IMR-90 (cell line): ENCODE measurements at regions not wholly inside any gene's neighbourhood (a gene's known extent, or its start where the extent isn't known, plus 50 kb on each side); places are given as distances from the start of the nearest gene placed in this dataset.

Experiments
- ATAC-seq: fragments of 200-7000 bp; cut with Tn5 transposase; 2 replicates; pipeline ENCODE4 v1.9.1; 2020; ENCODE audit warnings: low read depth, mild to moderate bottlenecking, moderate library complexity
- BruUV-seq: library from RNA; stranded (reverse); fragments of 400-500 nt; replicated peaks from 2 replicates; lab custom pipeline; 2021; lab: Mats Ljungman, UMichigan
- CTCF ChIA-PET: fragments of 300-600 bp; formaldehyde crosslinking; extraction: SDS; loops from one replicate; lab custom pipeline; 2021; ENCODE audit warnings: antibody characterized with exemption; lab: Yijun Ruan, JAX
- POLR2A ChIA-PET: fragments of 300-600 bp; sonication (Branson Sonifier 250); formaldehyde crosslinking; loops from one replicate; lab custom pipeline; 2022; ENCODE audit warnings: antibody characterized with exemption; ENCODE audit not compliant: unreplicated experiment; lab: Charles Lee
- DNase-seq: peaks from one replicate; pipeline ENCODE4 v3.0.0; 2013
- H2AFZ ChIP-seq: replicated peaks from 2 replicates; pipeline ENCODE3; 2013; ENCODE audit warnings: low read length, mild to moderate bottlenecking; ENCODE audit not compliant: poor library complexity
- H2AK5ac ChIP-seq: 2 replicates; pipeline ENCODE4 v1.6.1; 2013; ENCODE audit warnings: low read depth, low read length, inconsistent platforms
- H2AK9ac ChIP-seq: replicated peaks from 2 replicates; pipeline ENCODE3; 2013; ENCODE audit warnings: mild to moderate bottlenecking, low read depth, low read length, moderate library complexity; ENCODE audit not compliant: poor library complexity
- H2BK120ac ChIP-seq: 2 replicates; pipeline ENCODE4 v1.6.1; 2013; ENCODE audit warnings: low read depth, low read length, inconsistent platforms
- H2BK15ac ChIP-seq: 3 replicates; pipeline ENCODE4 v1.6.1; 2013; ENCODE audit warnings: low read depth, low read length, inconsistent platforms
- H2BK20ac ChIP-seq: 2 replicates; pipeline ENCODE4 v1.6.1; 2013; ENCODE audit warnings: low read depth, mild to moderate bottlenecking, inconsistent platforms, low read length, moderate library complexity
- H2BK5ac ChIP-seq: 2 replicates; pipeline ENCODE4 v1.6.1; 2013; ENCODE audit warnings: mild to moderate bottlenecking, low read depth, low read length, inconsistent platforms; ENCODE audit not compliant: poor library complexity, severe bottlenecking
- H3K14ac ChIP-seq: replicated peaks from 2 replicates; pipeline ENCODE4 v1.6.1; 2013; ENCODE audit warnings: low read depth, low read length, inconsistent platforms
- H3K18ac ChIP-seq: 2 replicates; pipeline ENCODE4 v1.6.1; 2013; ENCODE audit warnings: low read depth, low read length, control low read depth
- H3K23ac ChIP-seq: 2 replicates; pipeline ENCODE4 v1.6.1; 2013; ENCODE audit warnings: low read depth, low read length, inconsistent platforms
- H3K27ac ChIP-seq: 2 replicates; pipeline ENCODE4 v1.5.1; 2013; ENCODE audit warnings: mild to moderate bottlenecking, control low read depth, low read length; ENCODE audit not compliant: insufficient read depth
- H3K27me3 ChIP-seq: 2 replicates; pipeline ENCODE4 v1.6.1; 2013; ENCODE audit warnings: low read length; ENCODE audit not compliant: control insufficient read depth, insufficient read depth
- H3K36me3 ChIP-seq: 2 replicates; pipeline ENCODE4 v1.6.1; 2013; ENCODE audit warnings: low read length, mixed read lengths; ENCODE audit not compliant: control insufficient read depth, insufficient read depth
- H3K4ac ChIP-seq: 2 replicates; pipeline ENCODE4 v1.6.1; 2013; ENCODE audit warnings: low read depth, low read length, inconsistent platforms
- H3K4me1 ChIP-seq: 2 replicates; pipeline ENCODE4 v1.6.1; 2013; ENCODE audit warnings: low read length, mixed read lengths; ENCODE audit not compliant: control insufficient read depth, insufficient read depth
- H3K4me2 ChIP-seq: 2 replicates; pipeline ENCODE4 v1.6.1; 2013; ENCODE audit warnings: low read depth, mild to moderate bottlenecking, control low read depth, low read length, moderate library complexity
- H3K4me3 ChIP-seq: 2 replicates; pipeline ENCODE4 v1.5.1; 2013; ENCODE audit warnings: low read depth, mild to moderate bottlenecking, control low read depth, low read length, moderate library complexity; ENCODE audit not compliant: insufficient read depth
- H3K56ac ChIP-seq: 2 replicates; pipeline ENCODE4 v1.6.1; 2013; ENCODE audit warnings: low read length, inconsistent platforms; ENCODE audit not compliant: insufficient read depth; ENCODE audit errors: extremely low read depth
- H3K79me1 ChIP-seq, 2 experiments: 2 replicates each; pipeline ENCODE4 v1.6.1; 2013; ENCODE audit warnings: low read length in 2 of 2, inconsistent platforms in 1 of 2, low read depth in 1 of 2
- H3K9ac ChIP-seq: 2 replicates; pipeline ENCODE4 v1.6.1; 2013; ENCODE audit warnings: low read depth, low read length, control low read depth
- H3K9me1 ChIP-seq: 2 replicates; pipeline ENCODE4 v1.6.1; 2013; ENCODE audit warnings: low read length, inconsistent platforms; ENCODE audit not compliant: insufficient read depth
- H3K9me3 ChIP-seq: 2 replicates; pipeline ENCODE4 v1.6.1; 2013; ENCODE audit warnings: low read length; ENCODE audit not compliant: control insufficient read depth, insufficient read depth
- H4K20me1 ChIP-seq: 2 replicates; pipeline ENCODE4 v1.6.1; 2013; ENCODE audit warnings: low read length, inconsistent platforms; ENCODE audit not compliant: insufficient read depth
- H4K5ac ChIP-seq: 2 replicates; pipeline ENCODE4 v1.6.1; 2013; ENCODE audit warnings: mild to moderate bottlenecking, low read depth, low read length, control low read depth
- H4K8ac ChIP-seq, 2 experiments: 2 replicates each; pipeline ENCODE4 v1.6.1; 2013; ENCODE audit warnings: low read depth in 2 of 2, low read length in 2 of 2, control low read depth in 1 of 2, inconsistent platforms in 1 of 2
- H4K91ac ChIP-seq: 2 replicates; pipeline ENCODE4 v1.6.1; 2013; ENCODE audit warnings: low read depth, low read length, inconsistent platforms; ENCODE audit not compliant: insufficient read depth
- FOS ChIP-seq: fragments of 150-350 bp; IDR thresholded peaks from 2 replicates; pipeline ENCODE4 v1.6.1; 2016; ENCODE audit warnings: low read depth, low read length
- NFE2L2 ChIP-seq: fragments of 150-350 bp; IDR thresholded peaks from 2 replicates; pipeline ENCODE4 v1.6.1; 2016; ENCODE audit warnings: low read depth, mild to moderate bottlenecking, low read length
- RFX5 ChIP-seq: IDR thresholded peaks from 2 replicates; pipeline ENCODE4 v1.8.0; 2012; ENCODE audit warnings: low read depth, mild to moderate bottlenecking, low read length, moderate library complexity
- USF2 ChIP-seq: fragments of 150-350 bp; IDR thresholded peaks from 2 replicates; pipeline ENCODE4 v1.6.1; 2017; ENCODE audit warnings: mild to moderate bottlenecking, antibody characterized with exemption, low read length, low read depth
- WGBS, 2 experiments: methylation state at CpG; one replicate each; pipeline versions ENCODE4 v1.1.5 to v1.1.7; 2013; ENCODE audit warnings: missing lambda C conversion rate in 2 of 2; ENCODE audit not compliant: insufficient read length in 1 of 2; ENCODE audit errors: extremely low coverage in 2 of 2; 5-methylcytosine and 5-hydroxymethylcytosine counted together
- dilution Hi-C: fragments of 300-500 bp; cut with HindIII; formaldehyde crosslinking; loops from one replicate; pipeline ENCODE4 v1.14.3; 2018; ENCODE audit warnings: low sequenced_read_pairs; ENCODE audit not compliant: unreplicated experiment
- in situ Hi-C: fragments of 300-500 bp; cut with MboI; formaldehyde crosslinking; loops from 3 replicates; pipeline ENCODE4 v1.14.3; 2019; ENCODE audit warnings: low sequenced_read_pairs, inconsistent platforms, mixed read lengths
- intact Hi-C: fragments of 100-400 bp; cut with micrococcal nuclease; formaldehyde crosslinking; loops from 2 replicates; pipeline ENCODE4 v1.10.0; 2022

GRCh38 chrX:114047558-114047957, 536.3 kb upstream of the HTR2C start:
- intact Hi-C loops (no loop called here), dilution Hi-C loops (no loop called here), in situ Hi-C loops (no loop called here)
- Histone ChIP-seq H2AFZ (no peak overlapping the region), H3K27me3 (no peaks in the 10 kb centered on the region), H3K4me3 (no peak overlapping the region), H3K4me2 (no peak overlapping the region), H4K91ac (no peak overlapping the region), H3K56ac (no peak overlapping the region), H3K27ac (no peak overlapping the region), H4K8ac (no peak overlapping the region), H2BK120ac (no peak overlapping the region), H4K5ac (no peak overlapping the region), H3K4me1 (no peaks in the 10 kb centered on the region), H2BK20ac (no peak overlapping the region), H2AK9ac (no peak overlapping the region), H3K9ac (no peak overlapping the region), H3K36me3 (no peaks in the 10 kb centered on the region), H3K14ac (no peak overlapping the region), H3K9me3 (peaks cover 2% of the 10 kb centered on the region; the same call in 1 of the 2 replicates), H3K9me1 (no peaks in the 10 kb centered on the region), H2BK15ac (no peak overlapping the region), H3K79me1 (no peaks in the 10 kb centered on the region), H2AK5ac (no peak overlapping the region), H2BK5ac (no peak overlapping the region), H4K20me1 (no peaks in the 10 kb centered on the region), H3K4ac (no peak overlapping the region), H3K18ac (no peak overlapping the region), H3K23ac (no peak overlapping the region)
- CTCF ChIA-PET: interaction anchor here (0.7 kb wide), 1 partner anchor 22 kb away, joined by 3 read pairs; no protein-coding TSS in a partner anchor
- DNase-seq (no peak), ATAC-seq (no peak)
- TF ChIP-seq NFE2L2 (no peak), RFX5 (no peak), FOS (no peak), USF2 (no peak)
- WGBS, 2 experiments: 20% methylated on average over 2 of the region's 7 CpGs; no CpG with 5 or more reads in 1 of the 2 experiments
- POLR2A ChIA-PET: no interaction called here
- BruUV-seq: no TSS peak
